ENCODE measurements at regions not wholly inside any gene's neighbourhood (a gene's known extent, or its start where the extent isn't known, plus 50 kb on each side); places are given as distances from the start of the nearest gene placed in this dataset.

- no peak for DNase-seq (ENCODE audit: low read depth)
- H3K4me3 ChIP-seq (ENCODE audit: low read length): no peak overlapping the region
- no peak for TF ChIP-seq CTCF (conservative IDR thresholded peaks at IDR 0.05; ENCODE audit: low read depth, low read length)
Measured at GRCh38 chr2:19494241-19494640, 135.8 kb upstream of the OSR1 start.

- H3K4me3 ChIP-seq (ENCODE audit: low read length): no peak overlapping the region
- DNase-seq (ENCODE audit: low read depth): no peak
- TF ChIP-seq CTCF (conservative IDR thresholded peaks at IDR 0.05; ENCODE audit: low read depth, low read length): no peak
Measured at GRCh38 chr2:19491796-19492195, 133.4 kb upstream of the OSR1 start.

- no peak for TF ChIP-seq CTCF (conservative IDR thresholded peaks at IDR 0.05; ENCODE audit: low read depth, low read length)
- DNase-seq (ENCODE audit: low read depth): no peak
- H3K4me3 ChIP-seq (ENCODE audit: low read length): no peak overlapping the region
Measured at GRCh38 chr2:19490846-19491435, 132.5 kb upstream of the OSR1 start.

- no peak for TF ChIP-seq CTCF (conservative IDR thresholded peaks at IDR 0.05; ENCODE audit: low read depth, low read length)
- H3K4me3 ChIP-seq (ENCODE audit: low read length): no peak overlapping the region
- no peak for DNase-seq (ENCODE audit: low read depth)
Measured at GRCh38 chr2:19488009-19488691, 129.7 kb upstream of the OSR1 start.

- H3K4me3 ChIP-seq (ENCODE audit: low read length): no peak overlapping the region
- DNase-seq (ENCODE audit: low read depth): no peak
- no peak for TF ChIP-seq CTCF (conservative IDR thresholded peaks at IDR 0.05; ENCODE audit: low read depth, low read length)
Measured at GRCh38 chr2:19484736-19485135, 126.3 kb upstream of the OSR1 start.

GRCh38 chr2:19480673-19481072 lies 122.2 kb upstream of the OSR1 start:
- no peak for TF ChIP-seq CTCF (conservative IDR thresholded peaks at IDR 0.05; ENCODE audit: low read depth, low read length)
- H3K4me3 ChIP-seq (ENCODE audit: low read length): no peak overlapping the region
- DNase-seq (ENCODE audit: low read depth): no peak

- no peak overlapping the region for H3K4me3 ChIP-seq (ENCODE audit: low read length)
- DNase-seq (ENCODE audit: low read depth): no peak
- TF ChIP-seq CTCF (conservative IDR thresholded peaks at IDR 0.05; ENCODE audit: low read depth, low read length): no peak
Measured at GRCh38 chr2:19479666-19480065, 121.2 kb upstream of the OSR1 start.

Data from retinal pigment epithelial cell (primary cell).